Testis (tissue), 2 donors: ENCODE measurements at regions not wholly inside any gene's neighbourhood (a gene's known extent, or its start where the extent isn't known, plus 50 kb on each side); places are given as distances from the start of the nearest gene placed in this dataset.

ENCODE experiments used
- DNase-seq: peaks from one replicate; pipeline ENCODE4 v3.0.0-alpha.2; 2019
- H3K27ac ChIP-seq, 2 donors: fragments of 200-600 bp; sonication (generic); one replicate each; pipeline ENCODE4 v1.5.1; 2019
- H3K27me3 ChIP-seq: fragments of 200-600 bp; sonication (generic); one replicate; pipeline ENCODE4 v1.5.1; 2019
- H3K36me3 ChIP-seq: fragments of 200-600 bp; sonication (generic); one replicate; pipeline ENCODE4 v1.5.1; 2017; ENCODE audit warnings: low read depth; ENCODE audit errors: missing control alignments
- H3K4me1 ChIP-seq: fragments of 200-600 bp; sonication (generic); one replicate; pipeline ENCODE4 v1.5.1; 2019
- H3K4me3 ChIP-seq, 2 donors: fragments of 200-600 bp; sonication (generic); one replicate each; pipeline ENCODE4 v1.5.1; 2017 to 2019
- H3K9me3 ChIP-seq: fragments of 200-600 bp; sonication (generic); one replicate; pipeline ENCODE4 v1.5.1; 2017
- POLR2A ChIP-seq: fragments of 450-650 bp; IDR thresholded peaks from one replicate; pipeline ENCODE4 v1.6.1; 2017; ENCODE audit warnings: antibody characterized with exemption, mild to moderate bottlenecking, moderate library complexity
- WGBS, 2 donors: methylation state at CpG; one replicate each; pipeline ENCODE4 v1.1.5; 2018; 5-methylcytosine and 5-hydroxymethylcytosine counted together
- intact Hi-C: fragments of 100-400 bp; cut with DNase I; formaldehyde crosslinking; loops from one replicate; pipeline ENCODE4 v1.15.1; 2023; ENCODE audit warnings: low total_unique reads
- TF ChIP-seq, protein P1 (sequence below), 3 experiments: fragments of 450-650 bp in 2 of 3; fragments of 200-600 bp in 1 of 3; sonication (generic) in 1 of 3; IDR thresholded peaks; one replicate each; pipeline ENCODE4 v1.5.1; 2016 to 2019; ENCODE audit warnings: antibody characterized with exemption in 3 of 3, mild to moderate bottlenecking in 2 of 3, moderate library complexity in 1 of 3

DNA sequence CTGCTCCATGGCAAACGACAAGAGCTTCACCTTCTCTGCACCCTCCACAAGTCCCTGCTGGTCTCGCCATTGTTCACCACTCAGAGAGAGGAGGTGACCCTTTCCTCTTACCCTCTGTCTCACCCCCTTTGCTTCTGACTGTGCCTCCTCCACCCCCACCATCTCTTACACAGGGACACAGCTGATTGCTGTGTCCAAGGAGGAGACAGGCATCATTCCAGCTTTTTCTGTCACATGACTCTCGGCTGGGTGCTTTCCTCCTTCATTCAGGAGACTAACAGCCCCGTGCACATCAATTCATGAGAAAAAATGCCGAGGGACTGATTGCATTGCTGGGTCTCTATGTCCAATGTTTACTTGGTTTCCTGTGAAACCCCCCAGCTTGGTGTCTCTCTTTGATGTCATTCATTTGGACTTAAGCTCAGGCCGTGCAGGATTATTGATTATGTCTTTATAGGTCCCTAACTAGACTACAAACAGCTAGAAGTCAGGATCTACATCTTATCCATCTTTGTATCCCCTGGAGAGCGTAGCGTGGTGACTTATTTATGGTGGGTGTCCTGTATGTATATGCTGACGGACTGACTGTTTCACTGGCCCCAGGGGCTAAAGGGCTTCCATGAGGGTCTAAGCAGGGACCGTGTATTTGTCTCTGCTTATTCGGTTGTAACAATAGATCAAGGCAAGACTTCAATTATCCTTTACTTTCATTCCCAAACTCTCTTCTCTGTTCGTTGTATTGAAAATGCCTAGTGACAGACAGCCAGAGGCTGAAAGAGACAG, 82.2 kb upstream of the CDH13 start:
- intact Hi-C loops: no loop called here
- Histone ChIP-seq H3K27ac (no peak overlapping the region), H3K9me3 (no peaks in the 10 kb centered on the region), H3K4me3 (no peak overlapping the region), H3K36me3 (no peaks in the 10 kb centered on the region), H3K27me3 (no peaks in the 10 kb centered on the region), H3K4me1 (no peaks in the 10 kb centered on the region)
- DNase-seq: no peak
- no peak for TF ChIP-seq POLR2A
- TF ChIP-seq, protein P1, sequence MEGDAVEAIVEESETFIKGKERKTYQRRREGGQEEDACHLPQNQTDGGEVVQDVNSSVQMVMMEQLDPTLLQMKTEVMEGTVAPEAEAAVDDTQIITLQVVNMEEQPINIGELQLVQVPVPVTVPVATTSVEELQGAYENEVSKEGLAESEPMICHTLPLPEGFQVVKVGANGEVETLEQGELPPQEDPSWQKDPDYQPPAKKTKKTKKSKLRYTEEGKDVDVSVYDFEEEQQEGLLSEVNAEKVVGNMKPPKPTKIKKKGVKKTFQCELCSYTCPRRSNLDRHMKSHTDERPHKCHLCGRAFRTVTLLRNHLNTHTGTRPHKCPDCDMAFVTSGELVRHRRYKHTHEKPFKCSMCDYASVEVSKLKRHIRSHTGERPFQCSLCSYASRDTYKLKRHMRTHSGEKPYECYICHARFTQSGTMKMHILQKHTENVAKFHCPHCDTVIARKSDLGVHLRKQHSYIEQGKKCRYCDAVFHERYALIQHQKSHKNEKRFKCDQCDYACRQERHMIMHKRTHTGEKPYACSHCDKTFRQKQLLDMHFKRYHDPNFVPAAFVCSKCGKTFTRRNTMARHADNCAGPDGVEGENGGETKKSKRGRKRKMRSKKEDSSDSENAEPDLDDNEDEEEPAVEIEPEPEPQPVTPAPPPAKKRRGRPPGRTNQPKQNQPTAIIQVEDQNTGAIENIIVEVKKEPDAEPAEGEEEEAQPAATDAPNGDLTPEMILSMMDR (IDR thresholded peaks at IDR 0.05): no peak
- WGBS, 2 donors: 68 to 73% methylated on average over 12 of the region's 12 CpGs

DNA sequence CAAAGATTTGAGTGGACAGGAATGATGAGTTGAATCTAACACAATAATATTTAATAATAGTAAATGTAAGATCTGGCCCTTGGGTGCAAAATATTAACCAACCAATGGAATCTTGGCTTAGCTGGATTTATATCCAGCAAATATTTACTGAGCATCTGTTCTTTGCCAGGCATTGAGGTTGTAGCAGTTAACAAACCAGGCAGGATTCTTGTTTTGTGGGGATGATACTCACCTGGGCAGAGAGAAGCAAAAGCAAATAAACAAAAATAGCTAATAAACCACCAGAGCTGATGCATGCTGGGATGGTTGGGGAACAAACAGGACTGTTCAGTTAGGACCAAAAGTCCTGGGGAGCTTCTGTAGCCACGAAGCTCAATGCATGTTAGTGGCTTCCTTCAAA, 84.1 kb upstream of the CDH13 start:
- 88 to 90% methylated on average over 1 of the region's 1 CpG for WGBS, 2 donors
- TF ChIP-seq, protein P1 (IDR thresholded peaks at IDR 0.05): no peak
- TF ChIP-seq POLR2A: no peak
- intact Hi-C loops: no loop called here

DNA sequence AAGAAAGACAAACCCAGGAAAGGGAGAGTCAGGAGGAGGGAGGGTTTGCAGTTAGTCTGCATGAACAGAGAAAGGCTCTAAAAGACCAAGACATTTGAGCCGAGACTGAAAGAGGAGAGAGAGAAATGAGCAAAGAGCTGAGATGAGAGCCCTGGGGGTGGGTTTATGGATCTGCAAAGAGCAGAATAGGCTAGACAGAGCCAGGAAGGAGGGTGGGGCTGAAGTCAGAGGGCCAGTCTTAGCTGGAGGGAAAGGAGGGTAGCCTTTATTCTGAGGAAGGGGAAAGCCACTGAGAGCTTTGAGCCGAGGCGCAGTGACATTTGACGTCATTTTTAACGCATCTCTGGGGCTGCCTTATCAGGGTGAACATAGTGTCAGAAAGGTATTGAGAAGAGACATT, 85.7 kb upstream of the CDH13 start:
- no peaks in the 10 kb centered on the region for H3K9me3 ChIP-seq
- TF ChIP-seq, protein P1 (IDR thresholded peaks at IDR 0.05): no peak
- TF ChIP-seq POLR2A: no peak
- no peak overlapping the region for H3K4me3 ChIP-seq
- intact Hi-C loops: no loop called here
- H3K27me3 ChIP-seq: no peaks in the 10 kb centered on the region
- no peaks in the 10 kb centered on the region for H3K36me3 ChIP-seq
- no peaks in the 10 kb centered on the region for H3K4me1 ChIP-seq
- 81 to 87% methylated on average over 5 of the region's 5 CpGs for WGBS, 2 donors
- H3K27ac ChIP-seq: no peak overlapping the region
- no peak for DNase-seq

More for the DNA sequence above, 84.1 kb upstream of the CDH13 start:
- Histone ChIP-seq H3K4me1 (no peaks in the 10 kb centered on the region), H3K9me3 (no peaks in the 10 kb centered on the region), H3K4me3 (no peak overlapping the region), H3K36me3 (no peaks in the 10 kb centered on the region), H3K27me3 (no peaks in the 10 kb centered on the region), H3K27ac (no peak overlapping the region)
- no peak for DNase-seq

DNA sequence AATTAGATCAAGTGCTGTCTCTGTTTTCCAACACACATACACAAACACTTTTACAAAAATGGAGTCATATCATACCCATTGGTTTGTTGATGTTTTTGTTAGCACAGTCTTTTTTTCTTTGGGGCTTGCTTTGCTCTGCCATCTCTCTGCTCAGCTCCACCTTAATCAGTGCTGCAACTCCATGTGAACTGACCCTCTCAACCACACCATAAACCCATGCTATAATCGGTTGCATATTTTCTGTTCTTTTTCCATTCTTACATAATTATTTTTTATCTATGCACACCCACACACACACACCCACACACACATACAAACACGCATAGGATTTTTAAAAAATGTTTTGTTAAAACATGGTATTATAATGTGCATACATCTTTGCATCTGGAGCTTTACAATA, 91.0 kb upstream of the CDH13 start:
- Histone ChIP-seq H3K27me3 (no peaks in the 10 kb centered on the region), H3K4me1 (no peaks in the 10 kb centered on the region), H3K9me3 (no peaks in the 10 kb centered on the region), H3K36me3 (no peaks in the 10 kb centered on the region), H3K4me3 (no peak overlapping the region), H3K27ac (no peak overlapping the region)
- TF ChIP-seq POLR2A: no peak
- TF ChIP-seq, protein P1 (IDR thresholded peaks at IDR 0.05): no peak
- intact Hi-C loops: no loop called here
- WGBS, 2 donors: 47 to 51% methylated on average over 2 of the region's 2 CpGs
- DNase-seq: no peak

DNA sequence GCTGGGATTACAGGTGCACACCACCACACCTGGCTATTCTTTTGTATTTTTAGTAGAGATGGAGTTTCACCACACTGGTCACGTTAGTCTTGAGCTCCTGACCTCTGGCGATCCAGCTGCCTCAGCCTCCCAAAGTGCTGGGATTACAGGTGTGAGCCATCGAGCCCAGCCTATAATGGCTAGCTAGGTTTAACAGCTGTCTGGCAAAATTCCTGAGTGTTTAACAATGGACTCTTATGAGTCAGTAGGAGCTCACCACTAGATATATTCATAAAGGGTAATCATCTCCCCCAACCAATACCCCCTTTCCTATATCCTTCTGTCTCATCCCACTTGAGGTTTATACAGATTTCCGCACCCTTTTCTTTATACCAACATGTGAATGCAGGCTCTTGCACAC, 91.5 kb upstream of the CDH13 start:
- intact Hi-C loops: no loop called here
- no peaks in the 10 kb centered on the region for H3K4me1 ChIP-seq
- H3K36me3 ChIP-seq: no peaks in the 10 kb centered on the region
- no peak for DNase-seq
- H3K9me3 ChIP-seq: no peaks in the 10 kb centered on the region
- no peak overlapping the region for H3K27ac ChIP-seq
- no peaks in the 10 kb centered on the region for H3K27me3 ChIP-seq
- 85 to 86% methylated on average over 4 of the region's 4 CpGs for WGBS, 2 donors
- TF ChIP-seq, protein P1 (IDR thresholded peaks at IDR 0.05): no peak
- TF ChIP-seq POLR2A: no peak
- H3K4me3 ChIP-seq: no peak overlapping the region
